GM18498 (cell line): ENCODE measurements at regions not wholly inside any gene's neighbourhood (a gene's known extent, or its start where the extent isn't known, plus 50 kb on each side); places are given as distances from the start of the nearest gene placed in this dataset.
"Not testable (repeated sequence)": the region's sequence is repeated elsewhere in the genome, so short reads cannot be mapped to it uniquely, and the experiment has no call there.

Experiments
- ATAC-seq: cut with Tn5 transposase; IDR thresholded peaks from one replicate; pipeline ENCODE4 v1.9.1; 2021; ENCODE audit warnings: mild to moderate bottlenecking, moderate library complexity; ENCODE audit not compliant: unreplicated experiment

DNA sequence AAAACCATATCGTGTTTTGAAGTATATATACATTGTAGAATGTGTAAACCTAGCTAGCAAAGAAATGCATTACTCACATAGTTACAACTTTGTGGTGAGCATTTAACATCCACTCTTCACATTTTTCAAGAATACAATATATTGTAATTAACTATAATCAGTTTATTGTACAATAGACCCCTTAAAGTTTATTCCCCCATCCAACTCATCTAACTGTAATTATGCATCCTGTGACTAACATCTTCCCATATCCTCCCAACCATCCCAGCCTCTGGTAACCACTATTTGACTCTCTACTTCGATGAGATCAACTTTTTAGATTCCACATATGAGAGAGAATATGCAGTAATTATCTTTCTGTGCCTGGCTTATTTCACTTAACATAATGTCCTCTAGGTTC, 526.4 kb downstream of the KIF20B start:
- ATAC-seq, result no peak

- no peak for ATAC-seq
Measured at GRCh38 chr10:90229486-90229885, 528.1 kb downstream of the KIF20B start.

DNA sequence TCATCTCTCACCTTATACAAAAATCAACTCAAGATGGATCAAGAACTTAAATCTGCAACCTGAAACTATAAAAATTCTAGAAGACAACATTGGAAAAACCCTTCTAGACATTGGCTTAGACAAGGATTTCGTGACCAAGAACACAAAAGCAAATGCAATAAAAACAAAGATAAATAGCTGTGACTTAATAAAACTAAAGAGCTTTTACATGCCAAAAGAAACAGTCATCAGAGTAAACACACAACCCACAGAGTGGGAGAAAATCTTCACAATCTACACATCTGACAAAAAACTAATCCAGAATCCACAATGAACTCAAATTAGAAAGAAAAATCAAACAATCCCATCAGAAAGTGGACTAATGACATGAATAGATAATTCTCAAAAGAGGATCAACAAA, 532.4 kb downstream of the KIF20B start:
- not testable (repeated sequence) for ATAC-seq

GRCh38 chr10:90245623-90246022, 544.2 kb downstream of the KIF20B start:
- ATAC-seq, result no peak

DNA sequence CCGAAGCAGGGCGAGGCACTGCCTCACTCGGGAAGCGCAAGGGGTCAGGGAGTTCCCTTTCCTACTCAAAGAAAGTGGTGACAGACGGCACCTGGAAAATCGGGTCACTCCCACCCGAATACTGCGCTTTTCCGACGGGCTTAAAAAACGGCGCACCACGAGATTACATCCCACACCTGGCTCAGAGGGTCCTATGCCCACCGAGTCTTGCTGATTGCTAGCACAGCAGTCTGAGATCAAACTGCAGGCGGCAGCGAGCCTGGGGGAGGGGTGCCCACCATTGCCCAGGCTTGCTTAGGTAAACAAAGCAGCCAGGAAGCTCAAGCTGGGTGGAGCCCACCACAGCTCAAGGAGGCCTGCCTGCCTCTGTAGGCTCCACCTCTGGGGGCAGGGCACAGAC, 549.4 kb downstream of the KIF20B start:
- ATAC-seq, result not testable (repeated sequence)

DNA sequence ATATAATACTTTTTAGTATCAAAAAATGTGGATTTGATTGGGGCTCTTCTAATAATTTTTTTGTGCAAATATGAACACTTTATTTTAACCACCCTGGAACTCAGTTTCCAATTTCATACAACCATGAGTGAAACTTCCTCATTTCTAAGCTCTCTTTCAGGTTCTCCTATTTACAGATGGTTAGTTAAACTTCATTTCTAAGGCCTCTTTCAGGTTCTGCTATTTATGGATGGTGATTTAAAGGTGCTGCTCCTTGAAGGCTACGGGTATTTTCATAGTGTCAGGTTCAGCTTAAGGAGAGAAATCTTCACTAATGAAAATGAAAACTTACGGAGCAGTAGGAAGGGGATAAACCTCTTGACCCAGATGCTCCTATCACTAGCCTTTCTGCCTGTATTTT, 568.3 kb downstream of the KIF20B start:
- no peak for ATAC-seq

DNA sequence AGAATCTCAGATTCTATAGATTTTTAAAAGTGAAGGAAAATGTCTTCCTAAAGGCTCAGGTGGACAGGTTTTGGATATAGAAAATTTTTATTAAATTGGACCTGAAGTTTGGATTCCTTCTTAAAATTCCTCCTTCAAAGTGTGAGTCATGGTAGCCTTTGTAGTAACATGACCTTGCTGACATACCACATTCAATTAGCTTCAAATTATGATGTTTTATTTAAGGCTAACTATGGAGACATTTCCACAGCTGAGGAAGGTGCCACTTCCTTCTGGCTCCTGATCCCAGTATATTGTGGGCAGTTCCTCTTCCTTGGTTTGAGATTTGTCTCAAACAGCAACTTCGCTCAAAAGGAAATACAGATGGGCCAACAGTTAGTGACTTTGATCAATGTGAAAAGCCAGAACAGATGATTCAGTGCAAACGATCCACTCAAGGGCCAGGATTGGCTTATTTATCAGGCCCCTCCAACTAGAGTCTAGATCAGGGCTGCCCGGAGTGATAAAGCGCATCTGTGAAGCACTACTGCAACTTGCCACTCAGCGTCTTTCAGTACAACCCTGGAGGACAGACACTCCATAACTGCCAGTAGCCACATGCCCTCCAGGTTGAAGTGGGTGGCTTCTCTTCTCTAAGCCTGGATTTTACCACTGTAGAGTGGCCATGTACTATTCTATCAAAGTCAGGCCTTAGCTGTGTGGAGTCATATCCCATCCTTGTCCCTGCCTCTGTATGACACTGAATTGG, 573.5 kb downstream of the KIF20B start:
- no peak for ATAC-seq

DNA sequence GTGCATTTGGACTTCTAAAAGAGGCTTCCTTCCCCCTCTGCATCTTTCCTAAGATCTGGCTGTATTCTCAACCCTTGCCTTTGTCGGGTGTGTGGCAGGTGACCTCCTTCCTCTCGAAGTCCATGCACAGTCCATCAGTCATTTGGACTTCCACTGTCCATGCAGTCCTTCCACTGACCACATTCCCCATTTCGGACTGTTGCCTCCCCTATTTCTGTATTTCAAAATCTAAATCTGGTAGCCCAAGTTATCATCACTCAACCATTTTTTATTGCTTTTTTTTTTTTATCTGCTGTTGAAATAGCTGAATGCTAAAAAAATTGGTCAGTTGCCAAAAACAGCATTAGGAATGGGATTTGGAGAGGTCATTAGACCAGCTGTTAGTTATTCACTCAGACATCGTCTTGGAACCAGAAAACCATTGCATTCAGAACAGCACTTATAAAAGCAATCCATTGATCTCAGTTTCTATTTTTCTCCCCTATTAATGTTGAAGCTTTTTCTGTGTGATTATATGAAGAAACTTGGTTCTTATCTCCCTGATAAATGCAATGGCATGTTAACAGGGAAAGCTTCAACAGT, 575.6 kb downstream of the KIF20B start:
- ATAC-seq, result no peak

- no peak for ATAC-seq
Measured at GRCh38 chr10:90286406-90286805, 571.4 kb downstream of the HTR7 start.

DNA sequence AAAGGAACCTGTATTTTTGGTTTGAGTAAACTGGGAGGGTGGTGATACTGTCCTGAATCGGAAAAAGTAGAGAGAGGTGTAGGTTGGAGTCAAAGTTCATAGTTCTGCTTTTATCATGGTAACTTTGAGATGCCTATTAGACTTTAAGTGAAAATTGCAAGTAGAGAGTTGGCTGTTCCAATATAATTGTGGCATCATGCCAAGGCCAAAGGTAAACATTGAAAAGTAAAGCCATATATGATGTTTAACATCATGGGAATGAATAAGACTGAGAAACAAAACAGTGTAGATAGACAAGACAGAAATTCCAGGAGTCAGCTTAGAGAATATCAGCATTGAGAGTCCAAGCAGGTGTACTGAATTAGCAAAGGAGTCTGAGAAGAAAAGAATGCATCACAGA, 570.9 kb downstream of the HTR7 start:
- no peak for ATAC-seq

DNA sequence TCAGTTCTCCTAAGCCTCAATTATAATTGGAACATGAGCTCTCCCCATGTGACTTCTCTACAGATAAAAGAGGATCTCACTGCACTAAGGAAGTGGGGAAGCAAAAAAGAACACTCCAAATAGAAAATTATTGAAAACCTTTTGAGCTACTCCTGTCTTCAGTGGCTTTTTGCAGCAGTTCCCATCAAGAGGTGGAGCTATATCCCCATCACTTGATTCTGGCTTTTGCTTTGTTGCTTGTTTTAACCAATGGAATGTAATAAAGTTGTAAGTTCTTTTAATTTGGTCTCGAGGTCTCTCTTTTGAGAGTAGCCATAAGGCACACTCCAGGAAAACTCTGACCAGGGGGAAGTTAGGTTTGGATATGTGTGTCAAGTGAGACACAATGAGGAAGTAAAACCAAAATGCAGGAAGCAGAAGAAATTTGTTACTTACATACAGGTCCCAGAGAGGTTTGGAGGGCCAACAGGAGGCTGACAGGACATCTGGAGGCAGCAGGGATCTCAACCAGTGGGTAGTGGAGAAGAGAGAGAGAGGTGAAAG, 569.4 kb downstream of the HTR7 start:
- peak; percentile 26 for ATAC-seq

DNA sequence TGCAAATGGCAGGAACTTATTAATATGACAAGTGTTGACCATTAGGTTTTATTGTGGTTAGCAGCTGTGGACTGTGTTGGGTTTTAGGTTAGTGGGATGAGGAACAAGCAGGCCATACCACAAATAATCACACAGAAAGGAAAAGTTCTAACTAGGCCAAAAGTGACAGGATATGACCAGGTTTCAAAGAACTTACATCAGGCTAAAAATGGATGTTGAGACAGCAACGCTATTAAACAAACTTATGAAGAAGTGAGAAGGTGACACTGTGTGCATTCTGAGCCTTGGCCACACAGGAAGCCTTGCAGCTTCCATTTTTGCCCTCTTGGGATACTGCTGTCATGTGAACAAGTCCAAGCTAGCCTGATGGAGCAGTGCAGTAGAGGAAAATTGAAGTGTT, 568.8 kb downstream of the HTR7 start:
- ATAC-seq, result peak; percentile 69

DNA sequence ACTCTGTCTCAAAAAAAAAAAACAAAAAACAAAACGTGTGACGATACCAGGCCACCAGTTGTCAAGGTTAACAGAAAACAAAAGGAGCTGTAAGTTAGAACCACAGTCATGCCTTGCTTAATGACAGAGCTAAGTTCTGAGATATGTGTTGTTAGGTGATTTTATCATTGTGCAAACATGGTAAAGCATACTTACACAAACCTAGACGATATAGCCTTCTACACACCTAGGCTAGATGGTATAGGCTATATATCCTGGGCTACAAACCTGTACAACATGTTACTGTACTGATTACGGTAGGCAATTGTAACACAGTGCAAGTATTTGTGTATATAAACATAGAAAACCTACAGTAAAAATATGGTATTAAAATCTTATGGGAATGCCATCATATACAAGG, 564.2 kb downstream of the HTR7 start:
- no peak for ATAC-seq

- not testable (repeated sequence) for ATAC-seq
Measured at GRCh38 chr10:90294821-90295540, 562.9 kb downstream of the HTR7 start.

- not testable (repeated sequence) for ATAC-seq
Measured at GRCh38 chr10:90302031-90302430, 555.8 kb downstream of the HTR7 start.

- no peak for ATAC-seq
Measured at GRCh38 chr10:90302758-90303481, 554.9 kb downstream of the HTR7 start.

GRCh38 chr10:90304533-90304932, 553.3 kb downstream of the HTR7 start:
- no peak for ATAC-seq

- ATAC-seq, result no peak
Measured at GRCh38 chr10:90306187-90306586, 551.7 kb downstream of the HTR7 start.

DNA sequence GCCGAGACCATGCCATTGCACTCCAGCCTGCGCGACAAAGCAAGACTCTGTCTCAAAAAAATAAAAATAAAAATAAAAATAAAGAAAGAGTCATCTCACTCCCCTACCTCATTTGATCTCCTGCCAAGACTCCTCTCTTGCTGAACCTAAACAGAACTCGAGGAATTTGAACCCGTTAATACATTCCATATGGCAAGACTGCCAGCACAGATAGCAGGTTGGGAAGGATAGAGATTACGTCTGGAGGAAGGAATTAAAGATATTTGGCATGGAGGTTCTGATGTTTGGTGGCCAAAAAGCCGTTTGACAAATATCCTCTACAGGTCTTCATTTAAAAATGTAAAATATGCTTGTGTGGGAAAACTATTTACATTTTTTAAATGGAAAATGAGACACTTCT, 549.6 kb downstream of the HTR7 start:
- no peak for ATAC-seq

- ATAC-seq, result no peak
Measured at GRCh38 chr10:90313576-90314325, 544.1 kb downstream of the HTR7 start.
